HG02884 (cell line): ENCODE measurements at regions not wholly inside any gene's neighbourhood (a gene's known extent, or its start where the extent isn't known, plus 50 kb on each side); places are given as distances from the start of the nearest gene placed in this dataset.
"Not testable (repeated sequence)": the region's sequence is repeated elsewhere in the genome, so short reads cannot be mapped to it uniquely, and the experiment has no call there.

ENCODE experiments used
- ATAC-seq: cut with Tn5 transposase; IDR thresholded peaks from one replicate; pipeline ENCODE4 v1.9.1; 2021; ENCODE audit warnings: mild to moderate bottlenecking, moderate library complexity; ENCODE audit not compliant: unreplicated experiment

GRCh38 chr6:11307226-11307625 is 74.8 kb upstream of the NEDD9 start:
- no peak for ATAC-seq

- ATAC-seq, result no peak
Observed at GRCh38 chr6:11304946-11305345, 72.5 kb upstream of the NEDD9 start.

GRCh38 chr6:11299876-11300428 is 67.5 kb upstream of the NEDD9 start:
- not testable (repeated sequence) for ATAC-seq

GRCh38 chr6:11299421-11299784 is 66.9 kb upstream of the NEDD9 start:
- not testable (repeated sequence) for ATAC-seq

- no peak for ATAC-seq
Observed at GRCh38 chr6:11298651-11299420, 66.4 kb upstream of the NEDD9 start.

GRCh38 chr6:11297376-11297729 is 64.9 kb upstream of the NEDD9 start:
- ATAC-seq, result no peak

- ATAC-seq, result no peak
Observed at GRCh38 chr6:11296449-11297375, 64.2 kb upstream of the NEDD9 start.

GRCh38 chr6:11295969-11296368 is 63.5 kb upstream of the NEDD9 start:
- no peak for ATAC-seq

- no peak for ATAC-seq
Observed at GRCh38 chr6:11294228-11294627, 61.8 kb upstream of the NEDD9 start.

GRCh38 chr6:11292594-11293236 is 60.2 kb upstream of the NEDD9 start:
- no peak for ATAC-seq

- no peak for ATAC-seq
Observed at GRCh38 chr6:11292091-11292490, 59.6 kb upstream of the NEDD9 start.

- no peak for ATAC-seq
Observed at GRCh38 chr6:11291582-11291981, 59.1 kb upstream of the NEDD9 start.

GRCh38 chr6:11290027-11290426 is 57.6 kb upstream of the NEDD9 start:
- ATAC-seq, result no peak

GRCh38 chr6:11288065-11288464 is 55.6 kb upstream of the NEDD9 start:
- no peak for ATAC-seq

- no peak for ATAC-seq
Observed at GRCh38 chr6:11284996-11285395, 52.5 kb upstream of the NEDD9 start.

GRCh38 chr6:11283629-11284028 is 51.2 kb upstream of the NEDD9 start:
- no peak for ATAC-seq

GRCh38 chr6:11282875-11283274 is 50.4 kb upstream of the NEDD9 start:
- ATAC-seq, result no peak
